GM18907 (cell line): ENCODE measurements at regions not wholly inside any gene's neighbourhood (a gene's known extent, or its start where the extent isn't known, plus 50 kb on each side); places are given as distances from the start of the nearest gene placed in this dataset.

Source experiments
- ATAC-seq: cut with Tn5 transposase; IDR thresholded peaks from one replicate; pipeline ENCODE4 v1.9.1; 2021; ENCODE audit warnings: mild to moderate bottlenecking, moderate library complexity; ENCODE audit not compliant: unreplicated experiment

DNA sequence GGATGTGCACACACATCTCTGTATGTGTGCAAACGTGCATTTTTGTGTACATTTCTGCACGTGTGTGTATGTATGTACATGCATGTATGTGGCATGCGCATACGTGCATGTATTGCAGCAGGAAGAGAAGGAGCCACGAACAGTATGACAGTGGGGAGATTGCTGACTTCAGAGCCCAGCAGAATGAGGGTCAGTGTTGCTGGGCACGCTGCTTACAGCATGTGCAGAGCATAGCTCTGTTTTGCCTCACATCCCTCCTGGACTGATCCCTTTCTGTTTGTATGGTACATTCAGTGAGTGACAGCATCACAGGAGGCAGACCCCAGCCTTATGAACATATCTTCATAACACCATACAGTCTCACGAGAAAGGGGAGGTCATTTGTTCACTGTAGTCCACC is 934.0 kb upstream of the EEF2KMT start:
- ATAC-seq = no peak

GRCh38 chr16:6031102-6031501 is 933.5 kb upstream of the EEF2KMT start:
- ATAC-seq = no peak

DNA sequence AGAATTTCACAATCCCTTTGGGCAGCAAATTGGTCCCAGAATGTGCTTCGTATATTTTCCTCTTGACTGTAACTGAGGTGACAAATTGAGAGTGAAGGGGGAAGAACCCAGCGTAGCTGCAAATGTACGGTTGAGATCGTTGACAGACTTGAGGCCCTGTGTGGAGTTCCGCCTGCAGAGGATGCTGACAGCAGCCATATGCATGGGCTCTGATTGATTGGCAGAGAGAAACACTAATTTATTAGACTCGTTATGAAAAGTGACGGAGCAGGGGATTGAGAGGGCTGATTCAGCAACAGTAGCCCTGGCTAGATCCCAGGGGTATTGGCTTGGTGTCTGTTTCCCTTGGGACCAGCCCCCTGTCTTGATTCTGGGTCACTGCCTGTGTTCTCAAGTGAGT is 930.1 kb upstream of the EEF2KMT start:
- no peak for ATAC-seq

- ATAC-seq = no peak
Observed at GRCh38 chr16:6023449-6023848, 925.9 kb upstream of the EEF2KMT start.

- no peak for ATAC-seq
Observed at GRCh38 chr16:6021276-6021943, 923.8 kb upstream of the EEF2KMT start.

DNA sequence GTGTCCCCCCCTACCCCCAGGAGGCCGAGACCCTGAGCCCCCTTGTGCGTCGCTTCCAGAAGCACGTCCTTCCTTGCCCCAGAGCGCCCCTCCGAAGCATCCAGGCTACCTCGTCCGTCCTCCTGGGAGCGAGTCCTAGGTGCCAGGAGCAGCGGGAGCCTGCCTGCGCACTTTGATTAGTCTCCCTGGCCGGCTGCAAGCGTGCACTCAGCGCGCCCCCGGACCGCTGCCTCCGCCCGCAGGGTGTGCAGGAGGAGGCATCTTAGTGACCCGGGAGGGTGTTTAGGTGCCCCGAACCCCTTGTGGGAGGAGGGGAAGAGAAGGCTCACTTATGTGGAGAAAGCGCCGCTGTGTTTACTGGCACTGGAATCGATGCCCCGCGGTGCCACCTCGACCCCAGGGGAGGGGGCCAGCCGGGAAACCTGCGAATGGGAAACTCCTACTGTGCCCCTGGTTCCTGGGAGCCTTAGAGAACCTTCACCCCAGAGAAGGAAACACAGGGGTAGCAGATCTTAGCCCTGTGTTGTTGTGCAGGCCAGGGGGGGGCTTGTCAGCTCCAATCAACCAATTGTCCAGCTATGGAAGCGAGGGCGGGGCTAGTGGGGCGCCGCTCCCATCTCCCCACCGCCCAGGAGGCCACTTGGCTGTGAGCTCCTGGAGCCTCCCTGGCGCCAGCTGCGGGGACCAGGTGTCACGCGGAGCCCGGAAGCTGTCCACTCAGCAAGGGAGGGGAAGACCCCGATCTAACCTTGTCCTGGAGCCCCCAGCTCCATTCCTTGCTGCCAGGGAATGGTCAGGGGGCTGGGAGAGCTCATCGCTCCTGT is 922.8 kb upstream of the EEF2KMT start:
- ATAC-seq = no peak

DNA sequence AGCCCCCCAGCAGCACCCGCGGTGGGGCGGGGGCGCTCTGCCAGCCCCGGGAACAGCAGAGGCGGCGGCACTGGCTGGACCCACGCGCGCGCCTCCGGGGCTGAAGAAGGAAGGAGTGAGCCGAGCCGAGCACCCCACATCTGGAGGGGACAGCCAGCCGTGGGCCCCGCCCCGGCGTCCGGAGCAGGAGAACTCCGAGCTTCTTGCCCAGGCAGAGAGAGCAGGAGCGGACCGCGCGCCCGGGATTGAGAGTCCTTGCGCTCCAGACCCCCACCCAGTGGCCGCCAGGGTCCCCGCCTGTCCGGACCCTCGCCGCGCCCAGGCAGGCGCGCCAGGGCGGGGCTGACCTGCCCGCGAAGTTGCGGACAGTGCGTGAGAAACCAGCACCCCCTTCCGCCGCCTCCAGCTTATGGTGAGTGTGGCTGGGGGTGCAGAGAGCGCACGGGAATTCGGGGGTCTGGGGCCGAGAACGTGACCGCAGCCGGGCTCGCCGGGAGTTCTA is 921.9 kb upstream of the EEF2KMT start:
- ATAC-seq = no peak

DNA sequence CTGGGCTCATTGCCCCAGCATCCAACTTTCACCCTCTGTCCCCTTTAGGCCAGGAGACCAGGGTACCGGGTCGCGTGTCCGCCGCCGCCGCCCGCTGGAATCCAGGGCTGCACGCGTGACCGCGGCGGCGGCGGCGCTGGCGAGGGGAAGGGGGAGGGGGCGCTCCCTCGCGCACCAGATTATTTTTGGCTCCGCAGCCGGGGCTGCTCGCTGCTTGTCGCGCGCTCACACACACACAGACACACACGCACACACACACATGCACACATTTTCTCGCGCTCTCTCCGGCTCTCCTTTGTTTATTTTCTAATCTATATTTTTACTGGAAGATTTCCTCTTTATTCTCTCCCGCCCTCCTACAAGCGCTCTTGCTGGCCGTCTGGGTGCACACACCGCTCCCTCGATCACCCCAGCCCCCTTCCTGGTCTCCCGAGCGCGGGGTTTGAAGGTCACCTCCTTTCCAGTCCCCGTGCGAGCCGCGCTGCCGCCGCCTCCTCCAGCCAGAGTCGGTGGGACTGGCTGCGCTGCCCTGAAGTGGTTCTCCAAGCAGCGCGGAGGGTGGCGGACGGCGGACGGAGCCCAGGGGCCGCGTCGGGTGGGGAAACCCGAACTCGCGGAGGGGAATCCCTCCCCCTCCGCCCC is 921.4 kb upstream of the EEF2KMT start:
- no peak for ATAC-seq

DNA sequence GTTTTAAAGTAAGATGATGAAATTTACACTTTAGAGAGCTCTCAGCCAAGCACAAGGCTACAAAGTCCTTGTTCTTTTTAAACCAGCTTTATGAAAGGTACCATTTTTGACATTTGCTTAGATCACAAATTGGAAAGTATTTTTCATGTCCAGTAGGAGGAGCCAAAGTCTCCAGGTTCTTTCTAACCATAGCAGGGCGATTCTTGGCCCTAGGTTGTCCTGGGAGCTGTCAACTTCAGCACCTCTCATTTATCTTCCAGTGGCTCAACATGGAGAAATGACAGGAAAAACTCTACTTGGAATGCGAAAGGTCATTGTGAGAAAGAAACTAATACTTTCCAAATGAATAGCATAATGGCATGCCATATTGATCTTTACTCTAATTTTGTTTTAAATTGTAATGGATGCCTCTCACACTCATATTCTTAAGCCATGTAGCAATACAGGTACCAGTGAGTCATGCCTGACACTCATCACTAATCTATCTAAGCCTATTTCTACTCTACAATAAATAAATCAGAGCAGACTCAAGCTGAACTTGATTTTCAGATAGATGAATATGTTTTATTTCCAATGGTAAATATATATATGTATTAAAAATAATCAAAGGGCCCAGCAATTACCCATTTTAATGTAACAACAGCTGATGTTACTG is 919.1 kb upstream of the EEF2KMT start:
- no peak for ATAC-seq

- no peak for ATAC-seq
Observed at GRCh38 chr16:6012716-6013115, 915.1 kb upstream of the EEF2KMT start.

GRCh38 chr16:6009151-6009550 is 911.6 kb upstream of the EEF2KMT start:
- no peak for ATAC-seq

DNA sequence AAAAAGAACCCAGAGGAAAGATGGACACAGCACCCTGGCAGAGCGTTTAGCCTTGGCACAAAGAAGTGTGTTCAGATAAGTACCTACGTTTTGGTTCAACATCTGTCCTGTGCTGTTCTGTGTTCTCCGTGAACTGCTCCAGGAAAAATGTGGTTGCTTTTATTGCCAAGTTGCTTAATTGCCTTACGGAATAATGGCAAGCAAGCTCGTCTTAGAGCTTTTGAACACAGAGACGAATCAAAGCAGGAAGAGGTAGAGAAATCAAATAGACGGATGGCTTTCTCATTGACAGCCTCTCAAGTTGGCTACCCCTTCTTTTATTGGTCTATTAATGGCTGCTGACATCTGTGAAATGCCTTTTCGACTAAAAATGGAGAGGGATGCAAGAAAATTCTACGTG is 911.1 kb upstream of the EEF2KMT start:
- no peak for ATAC-seq

- no peak for ATAC-seq
Observed at GRCh38 chr16:5993356-5993755, 895.8 kb upstream of the EEF2KMT start.

DNA sequence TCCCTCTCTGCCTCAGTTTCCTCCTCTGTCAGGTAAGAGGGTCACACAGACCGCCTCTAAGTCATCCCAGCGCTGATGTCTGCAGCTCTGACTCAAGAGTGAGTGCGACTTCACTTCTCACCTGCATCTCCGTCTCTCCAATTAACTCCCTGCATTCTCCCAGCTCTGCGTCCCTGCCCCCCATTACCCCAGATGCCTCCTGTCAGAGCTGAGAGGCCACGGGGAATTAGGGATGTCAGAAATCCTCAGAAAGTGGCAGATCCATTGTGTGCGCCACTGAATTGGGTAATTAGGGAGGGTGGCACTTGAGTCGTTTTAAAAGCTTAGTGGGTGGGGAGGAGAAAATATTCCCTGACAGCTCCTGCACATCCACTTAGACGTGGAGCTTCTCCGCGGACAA is 885.4 kb upstream of the EEF2KMT start:
- ATAC-seq = no peak

- ATAC-seq = no peak
Observed at GRCh38 chr16:5979905-5980550, 882.4 kb upstream of the EEF2KMT start.

DNA sequence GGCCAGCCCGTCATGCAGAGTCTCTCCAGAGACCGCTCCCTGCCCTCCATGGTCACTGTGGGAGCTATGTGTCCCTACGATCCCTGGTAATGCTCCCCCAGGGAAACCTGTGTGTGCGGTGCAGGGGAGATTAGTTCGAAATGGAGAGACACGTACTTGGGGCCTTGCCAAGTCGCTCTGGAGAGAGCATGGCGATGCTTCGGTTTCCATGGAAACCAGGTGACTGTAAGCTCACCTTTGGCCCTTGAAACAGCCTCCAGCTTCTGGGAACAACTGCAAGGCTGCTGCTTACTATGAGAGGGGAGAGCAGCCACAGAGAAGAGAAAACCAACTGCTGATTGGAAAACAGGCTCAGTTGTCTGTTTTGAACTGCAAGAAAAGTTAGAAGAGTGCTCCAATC is 879.7 kb upstream of the EEF2KMT start:
- ATAC-seq = no peak

GRCh38 chr16:5972747-5973146 is 875.2 kb upstream of the EEF2KMT start:
- no peak for ATAC-seq

GRCh38 chr16:5971924-5972323 is 874.3 kb upstream of the EEF2KMT start:
- no peak for ATAC-seq

GRCh38 chr16:5971106-5971505 is 873.5 kb upstream of the EEF2KMT start:
- ATAC-seq = no peak

- ATAC-seq = no peak
Observed at GRCh38 chr16:5966004-5966403, 868.4 kb upstream of the EEF2KMT start.

GRCh38 chr16:5965321-5965720 is 867.7 kb upstream of the EEF2KMT start:
- ATAC-seq = no peak
